ENCODE measurements at regions not wholly inside any gene's neighbourhood (a gene's known extent, or its start where the extent isn't known, plus 50 kb on each side); places are given as distances from the start of the nearest gene placed in this dataset.

DNA sequence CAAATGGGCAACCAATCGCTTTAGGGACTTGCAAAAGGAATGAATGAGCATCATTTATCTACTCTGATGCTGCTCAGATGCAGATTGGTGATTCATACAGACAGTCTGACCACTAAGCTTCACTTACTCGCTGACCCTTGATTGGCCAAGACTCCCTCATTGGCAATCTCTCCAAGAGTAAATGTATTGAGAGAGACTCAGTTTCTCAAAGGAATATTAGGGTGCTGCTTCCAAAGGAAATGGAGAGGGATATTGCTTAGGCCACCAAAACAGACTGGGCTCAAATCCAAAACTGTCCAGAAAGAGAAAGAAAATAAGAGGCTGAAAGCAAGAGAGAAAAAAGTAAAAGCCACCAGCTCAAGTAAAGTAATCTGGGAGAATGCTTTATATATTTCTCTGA is 785.2 kb downstream of the GALC start:
- TF ChIP-seq, protein P1, sequence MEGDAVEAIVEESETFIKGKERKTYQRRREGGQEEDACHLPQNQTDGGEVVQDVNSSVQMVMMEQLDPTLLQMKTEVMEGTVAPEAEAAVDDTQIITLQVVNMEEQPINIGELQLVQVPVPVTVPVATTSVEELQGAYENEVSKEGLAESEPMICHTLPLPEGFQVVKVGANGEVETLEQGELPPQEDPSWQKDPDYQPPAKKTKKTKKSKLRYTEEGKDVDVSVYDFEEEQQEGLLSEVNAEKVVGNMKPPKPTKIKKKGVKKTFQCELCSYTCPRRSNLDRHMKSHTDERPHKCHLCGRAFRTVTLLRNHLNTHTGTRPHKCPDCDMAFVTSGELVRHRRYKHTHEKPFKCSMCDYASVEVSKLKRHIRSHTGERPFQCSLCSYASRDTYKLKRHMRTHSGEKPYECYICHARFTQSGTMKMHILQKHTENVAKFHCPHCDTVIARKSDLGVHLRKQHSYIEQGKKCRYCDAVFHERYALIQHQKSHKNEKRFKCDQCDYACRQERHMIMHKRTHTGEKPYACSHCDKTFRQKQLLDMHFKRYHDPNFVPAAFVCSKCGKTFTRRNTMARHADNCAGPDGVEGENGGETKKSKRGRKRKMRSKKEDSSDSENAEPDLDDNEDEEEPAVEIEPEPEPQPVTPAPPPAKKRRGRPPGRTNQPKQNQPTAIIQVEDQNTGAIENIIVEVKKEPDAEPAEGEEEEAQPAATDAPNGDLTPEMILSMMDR (IDR thresholded peaks at IDR 0.05; ENCODE audit: unreplicated experiment) = no peak
- no peak overlapping the region for H3K27ac Mint-ChIP-seq (ENCODE audit: unreplicated experiment)
- no peaks in the 10 kb centered on the region for H3K36me3 Mint-ChIP-seq (ENCODE audit: low read depth, unreplicated experiment)
- H3K4me3 Mint-ChIP-seq (ENCODE audit: unreplicated experiment) = no peak overlapping the region
- H3K9me3 Mint-ChIP-seq (ENCODE audit: unreplicated experiment) = no peaks in the 10 kb centered on the region
- no peak for DNase-seq (ENCODE audit: low spot score)
- H3K27me3 Mint-ChIP-seq (ENCODE audit: unreplicated experiment) = no peaks in the 10 kb centered on the region
- H3K4me1 Mint-ChIP-seq (ENCODE audit: unreplicated experiment) = peaks cover 3% of the 10 kb centered on the region

- TF ChIP-seq, protein P1 (IDR thresholded peaks at IDR 0.05; ENCODE audit: unreplicated experiment) = no peak
- Mint-ChIP-seq H3K9me3 (ENCODE audit: unreplicated experiment) (no peaks in the 10 kb centered on the region), H3K4me1 (ENCODE audit: unreplicated experiment) (peaks cover 3% of the 10 kb centered on the region), H3K27ac (ENCODE audit: unreplicated experiment) (no peak overlapping the region), H3K4me3 (ENCODE audit: unreplicated experiment) (no peak overlapping the region), H3K36me3 (ENCODE audit: low read depth, unreplicated experiment) (no peaks in the 10 kb centered on the region), H3K27me3 (ENCODE audit: unreplicated experiment) (no peaks in the 10 kb centered on the region)
- no peak for DNase-seq (ENCODE audit: low spot score)
Measured at GRCh38 chr14:87205811-87206210, 787.2 kb downstream of the GALC start.

DNA sequence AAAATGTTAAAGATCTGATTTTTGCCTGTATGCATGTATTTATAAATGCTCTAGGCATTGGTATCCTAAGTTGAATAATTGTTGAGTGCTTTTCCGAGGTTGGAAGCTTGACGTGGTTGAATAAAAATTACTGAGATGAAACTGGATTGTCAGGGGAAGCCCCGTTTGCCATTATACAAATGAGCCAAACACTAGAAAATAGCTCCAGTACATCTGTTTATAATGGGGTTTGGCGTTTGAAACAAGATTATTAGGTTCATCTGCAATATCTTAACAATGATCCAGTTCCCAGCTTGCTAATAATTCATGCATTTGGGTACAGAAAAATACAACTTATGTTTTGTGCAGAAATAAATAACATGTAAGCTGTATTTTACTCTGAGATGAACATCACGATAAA is 789.6 kb downstream of the GALC start:
- H3K4me3 Mint-ChIP-seq (ENCODE audit: unreplicated experiment) = no peak overlapping the region
- TF ChIP-seq, protein P1 (IDR thresholded peaks at IDR 0.05; ENCODE audit: unreplicated experiment) = no peak
- H3K27me3 Mint-ChIP-seq (ENCODE audit: unreplicated experiment) = no peaks in the 10 kb centered on the region
- H3K27ac Mint-ChIP-seq (ENCODE audit: unreplicated experiment) = no peak overlapping the region
- H3K36me3 Mint-ChIP-seq (ENCODE audit: low read depth, unreplicated experiment) = no peaks in the 10 kb centered on the region
- H3K4me1 Mint-ChIP-seq (ENCODE audit: unreplicated experiment) = peaks cover 3% of the 10 kb centered on the region
- no peaks in the 10 kb centered on the region for H3K9me3 Mint-ChIP-seq (ENCODE audit: unreplicated experiment)
- DNase-seq (ENCODE audit: low spot score) = no peak

DNA sequence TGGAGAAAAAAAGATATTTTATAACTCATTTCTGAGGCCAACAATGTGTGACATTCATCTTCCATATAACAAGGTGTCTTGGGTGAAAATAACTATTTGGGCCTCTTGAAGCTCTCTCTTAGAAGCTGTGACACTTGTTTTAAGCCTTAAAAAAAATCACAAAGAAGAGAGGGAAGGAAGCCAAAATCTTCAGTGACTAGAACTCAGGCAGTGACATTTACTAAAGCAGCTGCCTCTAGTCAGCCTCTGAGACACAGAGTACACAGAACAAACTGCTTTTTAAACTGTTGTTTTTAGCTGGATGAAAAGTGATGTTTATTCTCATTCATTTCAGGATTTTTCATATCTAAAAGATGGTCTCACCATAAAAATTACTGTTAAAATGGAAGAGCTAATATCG is 793.6 kb downstream of the GALC start:
- H3K4me3 Mint-ChIP-seq (ENCODE audit: unreplicated experiment) = no peak overlapping the region
- H3K36me3 Mint-ChIP-seq (ENCODE audit: low read depth, unreplicated experiment) = no peaks in the 10 kb centered on the region
- TF ChIP-seq, protein P1 (IDR thresholded peaks at IDR 0.05; ENCODE audit: unreplicated experiment) = no peak
- H3K9me3 Mint-ChIP-seq (ENCODE audit: unreplicated experiment) = no peaks in the 10 kb centered on the region
- no peak for DNase-seq (ENCODE audit: low spot score)
- H3K27ac Mint-ChIP-seq (ENCODE audit: unreplicated experiment) = no peak overlapping the region
- peaks cover 2% of the 10 kb centered on the region for H3K27me3 Mint-ChIP-seq (ENCODE audit: unreplicated experiment)
- no peaks in the 10 kb centered on the region for H3K4me1 Mint-ChIP-seq (ENCODE audit: unreplicated experiment)

DNA sequence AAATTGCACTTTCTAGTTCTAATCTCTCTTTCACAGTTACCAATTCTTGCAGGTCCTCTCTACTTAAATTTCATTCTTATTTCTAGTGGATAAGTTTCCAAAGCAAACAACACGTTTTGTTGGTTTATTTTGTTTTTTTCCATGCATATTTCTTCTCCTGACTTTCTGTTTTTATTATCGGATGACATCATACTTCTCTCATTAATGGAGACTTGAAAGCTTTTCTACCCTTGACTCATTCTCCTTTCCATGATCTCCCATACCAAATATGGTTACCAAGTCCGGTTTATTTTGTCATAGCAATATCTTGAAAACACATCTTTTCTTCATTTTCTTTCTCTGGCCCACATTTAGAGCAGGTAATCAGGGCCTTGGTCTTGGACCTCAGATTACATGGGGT is 796.5 kb downstream of the GALC start:
- peaks cover 2% of the 10 kb centered on the region for H3K27me3 Mint-ChIP-seq (ENCODE audit: unreplicated experiment)
- no peak for DNase-seq (ENCODE audit: low spot score)
- no peak overlapping the region for H3K4me3 Mint-ChIP-seq (ENCODE audit: unreplicated experiment)
- TF ChIP-seq, protein P1 (IDR thresholded peaks at IDR 0.05; ENCODE audit: unreplicated experiment) = no peak
- no peaks in the 10 kb centered on the region for H3K4me1 Mint-ChIP-seq (ENCODE audit: unreplicated experiment)
- H3K27ac Mint-ChIP-seq (ENCODE audit: unreplicated experiment) = no peak overlapping the region
- no peaks in the 10 kb centered on the region for H3K9me3 Mint-ChIP-seq (ENCODE audit: unreplicated experiment)
- H3K36me3 Mint-ChIP-seq (ENCODE audit: low read depth, unreplicated experiment) = no peaks in the 10 kb centered on the region
